Loucy (cell line): ENCODE measurements at regions not wholly inside any gene's neighbourhood (a gene's known extent, or its start where the extent isn't known, plus 50 kb on each side); places are given as distances from the start of the nearest gene placed in this dataset.

Experiments used
- H2AFZ ChIP-seq: fragments of 200-600 bp; sonication (generic); 2 replicates; pipeline ENCODE4 v1.6.0; 2016; ENCODE audit warnings: antibody characterized with exemption, mild to moderate bottlenecking, low read length, moderate library complexity
- H3F3A ChIP-seq: fragments of 200-600 bp; 2 replicates; pipeline ENCODE4 v1.6.0; 2016; ENCODE audit warnings: antibody characterized with exemption, low read depth, mild to moderate bottlenecking
- H3K27me3 ChIP-seq: fragments of 200-600 bp; sonication (generic); 2 replicates; pipeline ENCODE4 v1.6.1; 2014; ENCODE audit warnings: low read length, mild to moderate bottlenecking; ENCODE audit not compliant: insufficient read depth, poor library complexity, severe bottlenecking
- H3K36me3 ChIP-seq: fragments of 200-600 bp; sonication (generic); 2 replicates; pipeline ENCODE4 v1.6.1; 2016; ENCODE audit warnings: low read length; ENCODE audit not compliant: insufficient read depth
- H3K4me1 ChIP-seq: fragments of 200-600 bp; sonication (generic); 2 replicates; pipeline ENCODE4 v1.5.1; 2014; ENCODE audit warnings: low read length, mild to moderate bottlenecking; ENCODE audit not compliant: insufficient read depth, poor library complexity, severe bottlenecking
- H3K4me2 ChIP-seq: fragments of 200-600 bp; sonication (generic); 2 replicates; pipeline ENCODE4 v1.6.0; 2014; ENCODE audit warnings: antibody characterized with exemption, low read length, low read depth, mild to moderate bottlenecking; ENCODE audit not compliant: poor library complexity, severe bottlenecking
- H3K4me3 ChIP-seq: fragments of 200-600 bp; sonication (generic); 2 replicates; pipeline ENCODE4 v1.5.1; 2014; ENCODE audit warnings: low read length, mild to moderate bottlenecking, mixed read lengths; ENCODE audit not compliant: poor library complexity, severe bottlenecking
- H3K79me2 ChIP-seq: fragments of 200-600 bp; sonication (generic); 2 replicates; pipeline ENCODE4 v1.6.1; 2014; ENCODE audit warnings: low read length; ENCODE audit not compliant: insufficient read depth
- H3K9ac ChIP-seq: fragments of 200-600 bp; sonication (generic); 2 replicates; pipeline ENCODE4 v1.6.0; 2014; ENCODE audit warnings: mild to moderate bottlenecking, low read depth, low read length, moderate library complexity; ENCODE audit not compliant: poor library complexity, severe bottlenecking
- H3K9me2 ChIP-seq: fragments of 200-600 bp; sonication (generic); replicated peaks from 2 replicates; pipeline ENCODE4 v1.6.1; 2016; ENCODE audit warnings: low read depth, low read length, mixed read lengths
- H3K9me3 ChIP-seq: fragments of 200-600 bp; sonication (generic); 2 replicates; pipeline ENCODE4 v1.6.1; 2014; ENCODE audit warnings: mild to moderate bottlenecking, antibody characterized with exemption, low read length, low read depth; ENCODE audit not compliant: insufficient read depth
- H4K20me1 ChIP-seq: fragments of 200-600 bp; sonication (generic); 2 replicates; pipeline ENCODE4 v1.6.0; 2014; ENCODE audit warnings: antibody characterized with exemption, low read length, mild to moderate bottlenecking; ENCODE audit not compliant: insufficient read depth, poor library complexity, severe bottlenecking
- CTCF ChIP-seq: fragments of 200-600 bp; sonication (generic); conservative IDR thresholded peaks from 2 replicates; pipeline ENCODE4 v1.5.1; 2014; ENCODE audit warnings: mild to moderate bottlenecking, antibody characterized with exemption, low read length
- EZH2phosphoT487 ChIP-seq: fragments of 200-600 bp; IDR thresholded peaks from 2 replicates; pipeline ENCODE4 v1.6.1; 2018; ENCODE audit warnings: antibody characterized with exemption, mild to moderate bottlenecking, moderate library complexity, borderline replicate concordance

- Histone ChIP-seq H2AFZ (no peak overlapping the region), H3K4me2 (no peak overlapping the region), H3K9me3 (no peaks in the 10 kb centered on the region), H3K36me3 (no peaks in the 10 kb centered on the region), H3K9me2 (no peaks in the 10 kb centered on the region), H3K4me3 (no peak overlapping the region), H3K27me3 (no peaks in the 10 kb centered on the region), H3F3A (no peaks in the 10 kb centered on the region), H3K79me2 (no peaks in the 10 kb centered on the region), H3K9ac (no peak overlapping the region), H4K20me1 (no peaks in the 10 kb centered on the region), H3K4me1 (no peaks in the 10 kb centered on the region)
- TF ChIP-seq EZH2phosphoT487 (no peak), CTCF (no peak)
These were observed 236.9 kb downstream of the EPM2A start for GRCh38 chr6:145498425-145498824.

GRCh38 chr6:145502416-145502815 is 232.9 kb downstream of the EPM2A start:
- Histone ChIP-seq H3K4me3 (no peak overlapping the region), H3K9me3 (no peaks in the 10 kb centered on the region), H3K9me2 (no peaks in the 10 kb centered on the region), H3K27me3 (no peaks in the 10 kb centered on the region), H3F3A (no peaks in the 10 kb centered on the region), H2AFZ (no peak overlapping the region), H3K9ac (no peak overlapping the region), H3K79me2 (no peaks in the 10 kb centered on the region), H3K4me2 (no peak overlapping the region), H3K4me1 (no peaks in the 10 kb centered on the region), H3K36me3 (no peaks in the 10 kb centered on the region), H4K20me1 (no peaks in the 10 kb centered on the region)
- TF ChIP-seq EZH2phosphoT487, result no peak
- TF ChIP-seq CTCF, result no peak

GRCh38 chr6:145506136-145506535 is 229.2 kb downstream of the EPM2A start:
- no peaks in the 10 kb centered on the region for H3K4me1 ChIP-seq
- no peak overlapping the region for H3K4me3 ChIP-seq
- H4K20me1 ChIP-seq, result no peaks in the 10 kb centered on the region
- H3K79me2 ChIP-seq, result no peaks in the 10 kb centered on the region
- H3K4me2 ChIP-seq, result no peak overlapping the region
- H3F3A ChIP-seq, result no peaks in the 10 kb centered on the region
- H3K27me3 ChIP-seq, result no peaks in the 10 kb centered on the region
- no peaks in the 10 kb centered on the region for H3K36me3 ChIP-seq
- H3K9me3 ChIP-seq, result peaks cover 9% of the 10 kb centered on the region; the same call in 1 of the 2 replicates
- no peak overlapping the region for H3K9ac ChIP-seq
- H2AFZ ChIP-seq, result no peak overlapping the region
- TF ChIP-seq CTCF (no peak), EZH2phosphoT487 (no peak)
- H3K9me2 ChIP-seq, result no peaks in the 10 kb centered on the region
